Stomach (tissue), 4 donors: ENCODE measurements at regions not wholly inside any gene's neighbourhood (a gene's known extent, or its start where the extent isn't known, plus 50 kb on each side); places are given as distances from the start of the nearest gene placed in this dataset.

ENCODE experiments used
- POLR2A ChIP-seq, 4 donors: fragments of 450-650 bp; IDR thresholded peaks; one replicate each; pipeline ENCODE4 v1.6.1; 2016; ENCODE audit warnings: antibody characterized with exemption in 4 of 4, control low read depth in 2 of 4, mild to moderate bottlenecking in 1 of 4, moderate library complexity in 1 of 4
- POLR2AphosphoS5 ChIP-seq, 3 donors: sonication (generic); formaldehyde crosslinking; IDR thresholded peaks; one replicate each; pipeline ENCODE4 v1.6.1; 2016; ENCODE audit warnings: antibody characterized with exemption in 3 of 3

- no peak for TF ChIP-seq POLR2A (IDR thresholded peaks at IDR 0.05)
- TF ChIP-seq POLR2AphosphoS5 (IDR thresholded peaks at IDR 0.05): no peak
Observed at GRCh38 chr1:79808816-79809475, 802.4 kb upstream of the ADGRL4 start.
